ENCODE measurements at regions not wholly inside any gene's neighbourhood (a gene's known extent, or its start where the extent isn't known, plus 50 kb on each side); places are given as distances from the start of the nearest gene placed in this dataset.

- TF ChIP-seq ZNF337 (CRISPR knock-in tag; IDR thresholded peaks at IDR 0.05; ENCODE audit: borderline replicate concordance, low read depth) (no peak), SATB2 (CRISPR knock-in tag; IDR thresholded peaks at IDR 0.05) (no peak), NFYC (CRISPR knock-in tag; IDR thresholded peaks at IDR 0.05) (no peak), ATF4 (CRISPR knock-in tag; IDR thresholded peaks at IDR 0.05) (no peak), KLF6 (CRISPR knock-in tag; IDR thresholded peaks at IDR 0.05) (no peak), STAG1 (CRISPR knock-in tag; IDR thresholded peaks at IDR 0.05) (peak; percentile 23; the same call in 1 of the 2 replicates), KDM5B (CRISPR knock-in tag; IDR thresholded peaks at IDR 0.05; ENCODE audit: borderline replicate concordance) (no peak), ZNF687 (CRISPR knock-in tag; IDR thresholded peaks at IDR 0.05) (no peak), YY1 (IDR thresholded peaks at IDR 0.05; ENCODE audit: insufficient read depth, insufficient replicate concordance, low read depth, low read length) (no peak), MTF1 (CRISPR knock-in tag; IDR thresholded peaks at IDR 0.05) (no peak), MNT (IDR thresholded peaks at IDR 0.05) (no peak), ZNF737 (CRISPR knock-in tag; IDR thresholded peaks at IDR 0.05; ENCODE audit: borderline replicate concordance) (no peak), RXRB (CRISPR knock-in tag; IDR thresholded peaks at IDR 0.05; ENCODE audit: borderline replicate concordance) (0 out of 2 replicates have a peak, but pooled peaks have one; percentile 15), PHF21A (CRISPR knock-in tag; IDR thresholded peaks at IDR 0.05) (no peak), FOXM1 (CRISPR knock-in tag; IDR thresholded peaks at IDR 0.05) (no peak), MXD4 (CRISPR knock-in tag; IDR thresholded peaks at IDR 0.05) (no peak), MBD4 (IDR thresholded peaks at IDR 0.05; ENCODE audit: borderline replicate concordance, low read length) (no peak), HOXA7 (CRISPR knock-in tag; IDR thresholded peaks at IDR 0.05) (no peak), ZBTB21 (CRISPR knock-in tag; IDR thresholded peaks at IDR 0.05) (no peak)
- TF ChIP-seq, protein P1, sequence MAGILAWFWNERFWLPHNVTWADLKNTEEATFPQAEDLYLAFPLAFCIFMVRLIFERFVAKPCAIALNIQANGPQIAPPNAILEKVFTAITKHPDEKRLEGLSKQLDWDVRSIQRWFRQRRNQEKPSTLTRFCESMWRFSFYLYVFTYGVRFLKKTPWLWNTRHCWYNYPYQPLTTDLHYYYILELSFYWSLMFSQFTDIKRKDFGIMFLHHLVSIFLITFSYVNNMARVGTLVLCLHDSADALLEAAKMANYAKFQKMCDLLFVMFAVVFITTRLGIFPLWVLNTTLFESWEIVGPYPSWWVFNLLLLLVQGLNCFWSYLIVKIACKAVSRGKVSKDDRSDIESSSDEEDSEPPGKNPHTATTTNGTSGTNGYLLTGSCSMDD (CRISPR knock-in tag; IDR thresholded peaks at IDR 0.05), result no peak
- TF ChIP-seq, protein P2, sequence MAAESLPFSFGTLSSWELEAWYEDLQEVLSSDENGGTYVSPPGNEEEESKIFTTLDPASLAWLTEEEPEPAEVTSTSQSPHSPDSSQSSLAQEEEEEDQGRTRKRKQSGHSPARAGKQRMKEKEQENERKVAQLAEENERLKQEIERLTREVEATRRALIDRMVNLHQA (CRISPR knock-in tag; IDR thresholded peaks at IDR 0.05), result no peak
These were observed 175.1 kb upstream of the PITX1 start (continued) for GRCh38 chr5:135208903-135209721.

Measured in HepG2 (cell line).